PC-3 (cell line): ENCODE measurements at regions not wholly inside any gene's neighbourhood (a gene's known extent, or its start where the extent isn't known, plus 50 kb on each side); places are given as distances from the start of the nearest gene placed in this dataset.

ENCODE experiments used
- ATAC-seq: fragments of 200-7000 bp; cut with Tn5 transposase; 2 replicates; pipeline ENCODE4 v1.9.1; 2020; ENCODE audit warnings: mild to moderate bottlenecking, moderate library complexity
- BruUV-seq: library from RNA; stranded (reverse); fragments of 400-500 nt; replicated peaks from 2 replicates; lab custom pipeline; 2021; lab: Mats Ljungman, UMichigan
- CTCF ChIA-PET: fragments of 300-600 bp; sonication (Branson Sonifier 250); formaldehyde crosslinking; loops from one replicate; lab custom pipeline; 2022; ENCODE audit warnings: antibody characterized with exemption; lab: Charles Lee
- POLR2A ChIA-PET: fragments of 300-600 bp; sonication (Branson Sonifier 250); formaldehyde crosslinking; loops from one replicate; lab custom pipeline; 2022; ENCODE audit warnings: antibody characterized with exemption; ENCODE audit not compliant: unreplicated experiment; lab: Charles Lee
- DNase-seq: peaks from one replicate; pipeline ENCODE4 v3.0.0-alpha.2; 2015
- H2AFZ ChIP-seq: fragments of 300-600 bp; sonication (generic); 2 replicates; pipeline ENCODE4 v1.6.0; 2016; ENCODE audit warnings: antibody characterized with exemption, low read length
- H3F3A ChIP-seq: fragments of 300-600 bp; sonication (generic); one replicate; pipeline ENCODE4 v1.6.0; 2017; ENCODE audit warnings: antibody characterized with exemption, low read length, control low read depth, mild to moderate bottlenecking; ENCODE audit not compliant: unreplicated experiment
- H3K27ac ChIP-seq: fragments of 300-600 bp; sonication (generic); 2 replicates; pipeline ENCODE4 v1.5.1; 2016; ENCODE audit warnings: mild to moderate bottlenecking, low read length
- H3K27me3 ChIP-seq: fragments of 300-600 bp; sonication (generic); 2 replicates; pipeline ENCODE4 v1.6.1; 2016; ENCODE audit warnings: low read length, mixed read lengths
- H3K36me3 ChIP-seq: fragments of 300-600 bp; sonication (generic); 2 replicates; pipeline ENCODE4 v1.6.1; 2016; ENCODE audit warnings: low read depth, mixed run types, low read length, mixed read lengths
- H3K4me1 ChIP-seq: fragments of 300-600 bp; sonication (generic); 2 replicates; pipeline ENCODE4 v1.5.1; 2016; ENCODE audit warnings: low read length; ENCODE audit not compliant: insufficient read depth
- H3K4me2 ChIP-seq: fragments of 300-600 bp; sonication (generic); 2 replicates; pipeline ENCODE4 v1.6.0; 2016; ENCODE audit warnings: low read length
- H3K4me3 ChIP-seq: fragments of 300-600 bp; sonication (generic); 2 replicates; pipeline ENCODE4 v1.5.1; 2016; ENCODE audit warnings: mild to moderate bottlenecking, low read length, mixed read lengths
- H3K79me2 ChIP-seq: fragments of 300-600 bp; sonication (generic); 2 replicates; pipeline ENCODE4 v1.6.1; 2017; ENCODE audit warnings: low read length, mixed read lengths
- H3K9ac ChIP-seq: fragments of 300-600 bp; sonication (generic); 2 replicates; pipeline ENCODE4 v1.6.0; 2016; ENCODE audit warnings: mild to moderate bottlenecking, low read length
- H3K9me2 ChIP-seq: fragments of 300-600 bp; sonication (generic); replicated peaks from 2 replicates; pipeline ENCODE4 v1.6.1; 2016; ENCODE audit warnings: mixed run types, low read length, mixed read lengths
- H3K9me3 ChIP-seq: fragments of 300-600 bp; sonication (generic); 2 replicates; pipeline ENCODE4 v1.6.1; 2016; ENCODE audit warnings: low read length, mixed read lengths
- H4K20me1 ChIP-seq: fragments of 300-600 bp; sonication (generic); 2 replicates; pipeline ENCODE4 v1.6.1; 2016; ENCODE audit warnings: low read length, mixed read lengths
- CTCF ChIP-seq: fragments of 300-600 bp; sonication (generic); conservative IDR thresholded peaks from 2 replicates; pipeline ENCODE4 v1.5.1; 2017; ENCODE audit warnings: antibody characterized with exemption, low read depth, mild to moderate bottlenecking, low read length
- EZH2 ChIP-seq: fragments of 300-600 bp; sonication (generic); IDR thresholded peaks from one replicate; pipeline ENCODE4 v1.6.1; 2017; ENCODE audit warnings: antibody characterized with exemption, mild to moderate bottlenecking, low read length; ENCODE audit not compliant: unreplicated experiment
- EZH2phosphoT487 ChIP-seq: fragments of 300-600 bp; sonication (generic); IDR thresholded peaks from 2 replicates; pipeline ENCODE4 v1.6.1; 2018; ENCODE audit warnings: mild to moderate bottlenecking, antibody characterized with exemption, low read length, borderline replicate concordance
- intact Hi-C: fragments of 100-400 bp; cut with micrococcal nuclease; formaldehyde crosslinking; loops from 2 replicates; pipeline ENCODE4 v1.9.0; 2023

- Histone ChIP-seq H3F3A (no peaks in the 10 kb centered on the region), H3K27ac (no peak overlapping the region), H3K4me2 (no peak overlapping the region), H3K9me3 (0 out of 2 replicates have a peak, but pooled peaks cover 4% of the 10 kb centered on the region), H3K4me3 (no peak overlapping the region), H4K20me1 (no peaks in the 10 kb centered on the region), H3K9me2 (no peaks in the 10 kb centered on the region), H3K9ac (no peak overlapping the region), H3K79me2 (no peaks in the 10 kb centered on the region), H3K36me3 (no peaks in the 10 kb centered on the region), H2AFZ (no peak overlapping the region), H3K4me1 (no peaks in the 10 kb centered on the region), H3K27me3 (no peaks in the 10 kb centered on the region)
- no peak for TF ChIP-seq CTCF
- no peak for TF ChIP-seq EZH2
- TF ChIP-seq EZH2phosphoT487, result no peak
- DNase-seq (no peak), ATAC-seq (no peak)
- intact Hi-C loops, result no loop called here
- CTCF ChIA-PET, result no interaction called here
- no TSS peak for BruUV-seq
- POLR2A ChIA-PET, result no interaction called here
Measured at GRCh38 chr21:22280851-22281250, 1282.6 kb downstream of the NCAM2 start.

- H3K4me2 ChIP-seq, result no peak overlapping the region
- no peaks in the 10 kb centered on the region for H3F3A ChIP-seq
- H3K9ac ChIP-seq, result no peak overlapping the region
- no TSS peak for BruUV-seq
- no peak overlapping the region for H3K27ac ChIP-seq
- TF ChIP-seq EZH2phosphoT487 (no peak), CTCF (no peak), EZH2 (no peak)
- intact Hi-C loops, result no loop called here
- H3K79me2 ChIP-seq, result no peaks in the 10 kb centered on the region
- no peak overlapping the region for H3K4me3 ChIP-seq
- DNase-seq (no peak), ATAC-seq (no peak)
- no peaks in the 10 kb centered on the region for H3K9me3 ChIP-seq
- H4K20me1 ChIP-seq, result no peaks in the 10 kb centered on the region
- no peaks in the 10 kb centered on the region for H3K9me2 ChIP-seq
- H2AFZ ChIP-seq, result no peak overlapping the region
- ChIA-PET CTCF (no interaction called here), POLR2A (no interaction called here)
- H3K36me3 ChIP-seq, result no peaks in the 10 kb centered on the region
- no peaks in the 10 kb centered on the region for H3K4me1 ChIP-seq
- H3K27me3 ChIP-seq, result no peaks in the 10 kb centered on the region
Measured at GRCh38 chr21:22288885-22289499, 1290.8 kb downstream of the NCAM2 start.

GRCh38 chr21:22292144-22292543 lies 1293.9 kb downstream of the NCAM2 start:
- DNase-seq (no peak), ATAC-seq (no peak)
- Histone ChIP-seq H3F3A (no peaks in the 10 kb centered on the region), H3K4me2 (no peak overlapping the region), H3K27me3 (no peaks in the 10 kb centered on the region), H3K36me3 (no peaks in the 10 kb centered on the region), H3K9me2 (no peaks in the 10 kb centered on the region), H3K27ac (no peak overlapping the region), H3K9ac (no peak overlapping the region), H3K79me2 (no peaks in the 10 kb centered on the region), H4K20me1 (no peaks in the 10 kb centered on the region), H3K4me1 (no peaks in the 10 kb centered on the region), H2AFZ (no peak overlapping the region), H3K4me3 (no peak overlapping the region), H3K9me3 (no peaks in the 10 kb centered on the region)
- ChIA-PET CTCF (no interaction called here), POLR2A (no interaction called here)
- BruUV-seq, result no TSS peak
- intact Hi-C loops, result no loop called here
- TF ChIP-seq EZH2phosphoT487, result no peak
- no peak for TF ChIP-seq CTCF
- no peak for TF ChIP-seq EZH2
